RWPE2 (cell line): ENCODE measurements at regions not wholly inside any gene's neighbourhood (a gene's known extent, or its start where the extent isn't known, plus 50 kb on each side); places are given as distances from the start of the nearest gene placed in this dataset.
"Not testable (repeated sequence)": the region's sequence is repeated elsewhere in the genome, so short reads cannot be mapped to it uniquely, and the experiment has no call there.

Experiments
- ATAC-seq: fragments of 200-7000 bp; cut with Tn5 transposase; 3 replicates; pipeline ENCODE4 v1.9.1; 2021; ENCODE audit warnings: low read depth
- DNase-seq: peaks from one replicate; pipeline ENCODE4 v3.0.0-alpha.2; 2020; ENCODE audit warnings: low spot score
- H3K27ac ChIP-seq: fragments of 450-650 bp; 2 replicates; pipeline ENCODE4 v1.5.1; 2017; ENCODE audit warnings: mild to moderate bottlenecking; ENCODE audit not compliant: poor library complexity, severe bottlenecking
- H3K27me3 ChIP-seq: fragments of 250-450 bp; sonication (Bioruptor Pico); 2 replicates; pipeline ENCODE4 v1.5.1; 2021; ENCODE audit warnings: mild to moderate bottlenecking, moderate library complexity; ENCODE audit not compliant: insufficient read depth, poor library complexity, severe bottlenecking
- H3K36me3 ChIP-seq: fragments of 250-450 bp; sonication (Bioruptor Pico); 2 replicates; pipeline ENCODE4 v1.5.1; 2020; ENCODE audit warnings: low read depth, mild to moderate bottlenecking, moderate library complexity
- H3K4me1 ChIP-seq: fragments of 250-450 bp; sonication (Bioruptor Pico); 2 replicates; pipeline ENCODE4 v1.5.1; 2021; ENCODE audit warnings: mild to moderate bottlenecking, moderate library complexity; ENCODE audit not compliant: insufficient read depth, poor library complexity, severe bottlenecking
- H3K4me3 ChIP-seq: fragments of 250-450 bp; sonication (Bioruptor Pico); 2 replicates; pipeline ENCODE4 v1.5.1; 2021; ENCODE audit warnings: mild to moderate bottlenecking, moderate library complexity; ENCODE audit not compliant: severe bottlenecking
- H3K9me3 ChIP-seq: fragments of 250-450 bp; sonication (Bioruptor Pico); 2 replicates; pipeline ENCODE4 v1.5.1; 2021; ENCODE audit warnings: mild to moderate bottlenecking, moderate library complexity; ENCODE audit not compliant: severe bottlenecking
- CTCF ChIP-seq: fragments of 450-650 bp; IDR thresholded peaks from one replicate; pipeline ENCODE4 v1.5.1; 2017; ENCODE audit warnings: mild to moderate bottlenecking, moderate library complexity; ENCODE audit not compliant: poor library complexity, severe bottlenecking

- H3K27ac ChIP-seq = no peak overlapping the region
- ATAC-seq (no peak), DNase-seq (no peak)
- H3K36me3 ChIP-seq = no peaks in the 10 kb centered on the region
- H3K4me1 ChIP-seq = no peaks in the 10 kb centered on the region
- no peaks in the 10 kb centered on the region for H3K27me3 ChIP-seq
- H3K9me3 ChIP-seq = no peaks in the 10 kb centered on the region
- TF ChIP-seq CTCF = no peak
- no peak overlapping the region for H3K4me3 ChIP-seq
Observed at GRCh38 chr6:1445650-1446330, 56.4 kb downstream of the FOXF2 start.

GRCh38 chr6:1449896-1450295 is 60.5 kb downstream of the FOXF2 start:
- no peak overlapping the region for H3K27ac ChIP-seq
- TF ChIP-seq CTCF = no peak
- DNase-seq (no peak), ATAC-seq (no peak)
- H3K27me3 ChIP-seq = no peaks in the 10 kb centered on the region
- no peaks in the 10 kb centered on the region for H3K9me3 ChIP-seq
- no peaks in the 10 kb centered on the region for H3K36me3 ChIP-seq
- H3K4me1 ChIP-seq = no peaks in the 10 kb centered on the region
- H3K4me3 ChIP-seq = no peak overlapping the region

GRCh38 chr6:1453024-1453423 is 63.6 kb downstream of the FOXF2 start:
- TF ChIP-seq CTCF = no peak
- ATAC-seq (no peak), DNase-seq (no peak)

GRCh38 chr6:1456816-1457215 is 67.4 kb downstream of the FOXF2 start:
- not testable (repeated sequence) for H3K27me3 ChIP-seq, H3K36me3 ChIP-seq, H3K27ac ChIP-seq, ATAC-seq, DNase-seq, H3K4me3 ChIP-seq, H3K9me3 ChIP-seq
- H3K4me1 ChIP-seq = peaks cover 11% of the 10 kb centered on the region

More at GRCh38 chr6:1453024-1453423, 63.6 kb downstream of the FOXF2 start:
- no peak overlapping the region for H3K27ac ChIP-seq
- H3K36me3 ChIP-seq = no peaks in the 10 kb centered on the region
- H3K4me3 ChIP-seq = no peak overlapping the region
- no peaks in the 10 kb centered on the region for H3K4me1 ChIP-seq
- H3K27me3 ChIP-seq = no peaks in the 10 kb centered on the region
- no peaks in the 10 kb centered on the region for H3K9me3 ChIP-seq

GRCh38 chr6:1461207-1461606 is 71.8 kb downstream of the FOXF2 start:
- Histone ChIP-seq H3K36me3 (no peaks in the 10 kb centered on the region), H3K27ac (peak overlapping the region; percentile 35), H3K4me3 (no peak overlapping the region), H3K9me3 (no peaks in the 10 kb centered on the region), H3K27me3 (no peaks in the 10 kb centered on the region), H3K4me1 (peaks cover 11% of the 10 kb centered on the region)
- DNase-seq (no peak), ATAC-seq (peak; percentile 89)
- TF ChIP-seq CTCF = no peak
